WTC11 (cell line): ENCODE measurements at regions not wholly inside any gene's neighbourhood (a gene's known extent, or its start where the extent isn't known, plus 50 kb on each side); places are given as distances from the start of the nearest gene placed in this dataset.
A peak's percentile ranks its signal among the peaks of the same experiment; 100 is the strongest.

Experiments used
- ATAC-seq: fragments of 200-7000 bp; cut with Tn5 transposase; 2 replicates; pipeline ENCODE4 v1.10.0; 2021; ENCODE audit warnings: mild to moderate bottlenecking, moderate library complexity
- CTCF ChIA-PET: fragments of 300-600 bp; sonication (Branson Sonifier 250); formaldehyde crosslinking; loops from one replicate; lab custom pipeline; 2021; ENCODE audit warnings: antibody characterized with exemption; lab: Charles Lee
- POLR2A ChIA-PET: fragments of 350-600 bp; sonication (Branson Sonifier 250); formaldehyde crosslinking; loops from one replicate; lab custom pipeline; 2021; ENCODE audit warnings: antibody characterized with exemption; lab: Charles Lee
- DNase-seq: peaks from one replicate; pipeline ENCODE4 v3.0.0; 2021; ENCODE audit warnings: low spot score
- H3K27ac Mint-ChIP-seq: 2 replicates; pipeline ENCODE4 v1.8.0; 2021; ENCODE audit warnings: mixed read lengths
- H3K27me3 Mint-ChIP-seq: 2 replicates; pipeline ENCODE4 v1.8.0; 2021; ENCODE audit warnings: low read depth, mild to moderate bottlenecking, moderate library complexity, mixed read lengths
- H3K36me3 Mint-ChIP-seq: 2 replicates; pipeline ENCODE4 v1.8.0; 2021; ENCODE audit warnings: mixed read lengths
- H3K4me1 Mint-ChIP-seq: 2 replicates; pipeline ENCODE4 v1.8.0; 2022; ENCODE audit warnings: mixed read lengths
- H3K4me3 Mint-ChIP-seq: 2 replicates; pipeline ENCODE4 v1.8.0; 2021; ENCODE audit warnings: mild to moderate bottlenecking, moderate library complexity, mixed read lengths
- H3K9me3 Mint-ChIP-seq: 2 replicates; pipeline ENCODE4 v1.8.0; 2021; ENCODE audit warnings: mixed read lengths
- ELF4 ChIP-seq: sonication (generic); formaldehyde crosslinking; IDR thresholded peaks from 2 replicates; pipeline ENCODE4 v1.8.1; 2022; ENCODE audit warnings: low read depth, mild to moderate bottlenecking, moderate library complexity, missing genetic modification reagents
- GABPB1 ChIP-seq: sonication (generic); formaldehyde crosslinking; IDR thresholded peaks from 2 replicates; pipeline ENCODE4 v1.8.1; 2023; ENCODE audit warnings: mild to moderate bottlenecking, missing genetic modification reagents
- GTF2I ChIP-seq: fragments of 250-450 bp; sonication (Bioruptor Pico); conservative IDR thresholded peaks from 2 replicates; pipeline ENCODE4 v1.4.0; 2021; ENCODE audit warnings: mild to moderate bottlenecking
- MXD4 ChIP-seq: fragments of 250-450 bp; sonication (Bioruptor Pico); IDR thresholded peaks from 2 replicates; pipeline ENCODE4 v1.8.0; 2021; ENCODE audit warnings: mild to moderate bottlenecking, moderate library complexity, borderline replicate concordance
- NR1H2 ChIP-seq: sonication (generic); formaldehyde crosslinking; IDR thresholded peaks from 2 replicates; pipeline ENCODE4 v1.9.0; 2021; ENCODE audit warnings: mild to moderate bottlenecking, moderate library complexity, missing genetic modification reagents
- SMAD4 ChIP-seq: sonication (generic); formaldehyde crosslinking; IDR thresholded peaks from 2 replicates; pipeline ENCODE4 v1.8.0; 2022; ENCODE audit warnings: mild to moderate bottlenecking, missing genetic modification reagents
- TEAD1 ChIP-seq: sonication (generic); formaldehyde crosslinking; IDR thresholded peaks from 2 replicates; pipeline ENCODE4 v1.8.0; 2022; ENCODE audit warnings: mild to moderate bottlenecking, missing genetic modification reagents
- ZBTB21 ChIP-seq: sonication (generic); formaldehyde crosslinking; IDR thresholded peaks from 2 replicates; pipeline ENCODE4 v1.8.1; 2023; ENCODE audit warnings: mild to moderate bottlenecking, missing genetic modification reagents, borderline replicate concordance
- ZNF263 ChIP-seq: sonication (generic); formaldehyde crosslinking; IDR thresholded peaks from 2 replicates; pipeline ENCODE4 v1.8.1; 2022; ENCODE audit warnings: low read depth, mild to moderate bottlenecking, moderate library complexity, missing genetic modification reagents
- ZNF423 ChIP-seq: fragments of 250-450 bp; sonication (Bioruptor Pico); IDR thresholded peaks from 2 replicates; pipeline ENCODE4 v2.1.2; 2022; ENCODE audit warnings: mild to moderate bottlenecking, moderate library complexity
- TF ChIP-seq, protein P1 (sequence below): sonication (generic); formaldehyde crosslinking; conservative IDR thresholded peaks from 2 replicates; pipeline ENCODE4 v1.8.1; 2022; ENCODE audit warnings: mild to moderate bottlenecking, missing genetic modification reagents
- TF ChIP-seq, protein P2 (sequence below): sonication (generic); formaldehyde crosslinking; IDR thresholded peaks from 2 replicates; pipeline ENCODE4 v1.8.1; 2022; ENCODE audit warnings: low read depth, missing genetic modification reagents, borderline replicate concordance
- TF ChIP-seq, protein P3 (sequence below): fragments of 200-600 bp; IDR thresholded peaks from 2 replicates; pipeline ENCODE4 v1.8.0; 2022; ENCODE audit warnings: antibody characterized with exemption
- TF ChIP-seq, protein P4 (sequence below): sonication (generic); formaldehyde crosslinking; IDR thresholded peaks from 2 replicates; pipeline ENCODE4 v1.8.1; 2022; ENCODE audit warnings: mild to moderate bottlenecking, moderate library complexity, missing genetic modification reagents
- TF ChIP-seq, protein P5 (sequence below): sonication (generic); formaldehyde crosslinking; IDR thresholded peaks from 2 replicates; pipeline ENCODE4 v1.8.0; 2023; ENCODE audit warnings: mild to moderate bottlenecking, missing genetic modification reagents
- TF ChIP-seq, protein P6 (sequence below): sonication (generic); formaldehyde crosslinking; IDR thresholded peaks from 2 replicates; pipeline ENCODE4 v1.8.0; 2022; ENCODE audit warnings: missing genetic modification reagents

DNA sequence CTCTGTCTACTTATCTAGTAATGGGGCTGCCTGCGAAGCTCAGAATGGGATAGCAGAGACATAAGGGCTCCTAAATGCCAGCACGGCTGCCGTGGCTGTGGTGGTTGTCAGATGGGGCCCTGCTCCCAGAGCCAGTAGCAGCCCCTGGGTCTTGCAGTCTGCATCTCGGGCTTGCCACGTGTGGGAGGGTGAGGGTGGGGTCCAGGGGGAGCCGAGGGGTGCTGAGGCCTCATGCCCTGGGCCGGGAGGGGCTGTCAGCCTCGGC is 88.8 kb upstream of the GSE1 start:
- CTCF ChIA-PET, result interaction anchor here (1.2 to 2.0 kb wide), 9 partner anchors 9 to 193 kb away, joined by 3 to 14 read pairs (median 6); no protein-coding TSS in a partner anchor

DNA sequence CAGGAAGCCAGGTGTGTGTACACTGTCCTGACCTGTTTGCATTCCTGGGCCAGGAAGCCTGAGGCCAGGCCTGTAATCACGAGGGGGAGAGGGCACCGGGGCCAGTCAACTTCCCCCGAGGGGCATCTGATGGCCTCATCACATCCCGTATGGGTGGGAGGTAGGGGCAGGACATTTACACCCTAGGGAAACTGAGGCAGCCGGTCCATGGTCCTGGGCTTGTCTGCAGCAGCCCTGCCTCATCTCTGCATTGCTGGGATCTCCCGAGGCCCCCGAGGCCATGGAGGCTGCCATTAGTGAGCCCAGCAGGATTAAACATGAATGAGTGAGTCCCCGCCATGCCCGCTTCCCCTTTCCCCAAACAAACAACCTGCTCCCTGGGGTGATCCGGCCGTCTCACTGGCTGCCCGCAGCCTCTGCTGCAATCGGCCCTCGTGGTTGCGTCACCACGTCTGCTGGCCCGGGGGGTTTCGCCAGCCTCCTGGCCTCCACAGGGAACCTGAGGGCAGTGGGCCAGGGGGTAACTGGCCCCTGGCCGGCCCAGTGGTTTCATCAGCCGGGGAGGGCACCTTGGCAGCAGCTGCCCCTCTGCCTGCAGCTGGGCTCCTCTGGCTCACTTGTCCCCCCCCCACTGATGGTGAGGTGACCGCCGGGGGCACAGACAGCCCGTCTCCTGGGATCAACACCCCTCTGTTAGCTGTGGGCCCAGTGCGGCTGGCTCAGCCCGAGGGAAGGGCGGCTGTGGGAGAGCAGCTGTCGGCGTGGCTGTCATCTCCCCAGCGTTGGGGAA is 88.3 kb upstream of the GSE1 start:
- ChIA-PET CTCF (interaction anchor here (0.7 to 2.6 kb wide), 17 partner anchors 12 to 228 kb away, joined by 3 to 14 read pairs (median 5); no protein-coding TSS in a partner anchor), POLR2A (no interaction called here)
- Mint-ChIP-seq H3K9me3 (no peaks in the 10 kb centered on the region), H3K27ac (no peak overlapping the region), H3K4me3 (no peak overlapping the region), H3K36me3 (no peaks in the 10 kb centered on the region), H3K27me3 (no peaks in the 10 kb centered on the region), H3K4me1 (peaks cover 45% of the 10 kb centered on the region)
- DNase-seq (no peak), ATAC-seq (no peak)
- TF ChIP-seq GTF2I (CRISPR knock-in tag), result no peak
- TF ChIP-seq TEAD1 (CRISPR knock-in tag), result no peak
- TF ChIP-seq, protein P1, sequence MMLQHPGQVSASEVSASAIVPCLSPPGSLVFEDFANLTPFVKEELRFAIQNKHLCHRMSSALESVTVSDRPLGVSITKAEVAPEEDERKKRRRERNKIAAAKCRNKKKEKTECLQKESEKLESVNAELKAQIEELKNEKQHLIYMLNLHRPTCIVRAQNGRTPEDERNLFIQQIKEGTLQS (CRISPR knock-in tag), result no peak; the same call in 1 of the 2 replicates
- peak; percentile 81 for TF ChIP-seq ZNF423
- no peak for TF ChIP-seq ELF4 (CRISPR knock-in tag)
- TF ChIP-seq SMAD4 (CRISPR knock-in tag), result no peak
- TF ChIP-seq ZNF263 (CRISPR knock-in tag), result no peak
- TF ChIP-seq, protein P2, sequence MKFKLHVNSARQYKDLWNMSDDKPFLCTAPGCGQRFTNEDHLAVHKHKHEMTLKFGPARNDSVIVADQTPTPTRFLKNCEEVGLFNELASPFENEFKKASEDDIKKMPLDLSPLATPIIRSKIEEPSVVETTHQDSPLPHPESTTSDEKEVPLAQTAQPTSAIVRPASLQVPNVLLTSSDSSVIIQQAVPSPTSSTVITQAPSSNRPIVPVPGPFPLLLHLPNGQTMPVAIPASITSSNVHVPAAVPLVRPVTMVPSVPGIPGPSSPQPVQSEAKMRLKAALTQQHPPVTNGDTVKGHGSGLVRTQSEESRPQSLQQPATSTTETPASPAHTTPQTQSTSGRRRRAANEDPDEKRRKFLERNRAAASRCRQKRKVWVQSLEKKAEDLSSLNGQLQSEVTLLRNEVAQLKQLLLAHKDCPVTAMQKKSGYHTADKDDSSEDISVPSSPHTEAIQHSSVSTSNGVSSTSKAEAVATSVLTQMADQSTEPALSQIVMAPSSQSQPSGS (CRISPR knock-in tag), result no peak
- TF ChIP-seq ZBTB21 (CRISPR knock-in tag), result no peak
- peak; percentile 100 for TF ChIP-seq GABPB1 (CRISPR knock-in tag)
- TF ChIP-seq, protein P3, sequence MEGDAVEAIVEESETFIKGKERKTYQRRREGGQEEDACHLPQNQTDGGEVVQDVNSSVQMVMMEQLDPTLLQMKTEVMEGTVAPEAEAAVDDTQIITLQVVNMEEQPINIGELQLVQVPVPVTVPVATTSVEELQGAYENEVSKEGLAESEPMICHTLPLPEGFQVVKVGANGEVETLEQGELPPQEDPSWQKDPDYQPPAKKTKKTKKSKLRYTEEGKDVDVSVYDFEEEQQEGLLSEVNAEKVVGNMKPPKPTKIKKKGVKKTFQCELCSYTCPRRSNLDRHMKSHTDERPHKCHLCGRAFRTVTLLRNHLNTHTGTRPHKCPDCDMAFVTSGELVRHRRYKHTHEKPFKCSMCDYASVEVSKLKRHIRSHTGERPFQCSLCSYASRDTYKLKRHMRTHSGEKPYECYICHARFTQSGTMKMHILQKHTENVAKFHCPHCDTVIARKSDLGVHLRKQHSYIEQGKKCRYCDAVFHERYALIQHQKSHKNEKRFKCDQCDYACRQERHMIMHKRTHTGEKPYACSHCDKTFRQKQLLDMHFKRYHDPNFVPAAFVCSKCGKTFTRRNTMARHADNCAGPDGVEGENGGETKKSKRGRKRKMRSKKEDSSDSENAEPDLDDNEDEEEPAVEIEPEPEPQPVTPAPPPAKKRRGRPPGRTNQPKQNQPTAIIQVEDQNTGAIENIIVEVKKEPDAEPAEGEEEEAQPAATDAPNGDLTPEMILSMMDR, result no peak
- TF ChIP-seq MXD4, result no peak
- no peak for TF ChIP-seq NR1H2
- TF ChIP-seq, protein P4, sequence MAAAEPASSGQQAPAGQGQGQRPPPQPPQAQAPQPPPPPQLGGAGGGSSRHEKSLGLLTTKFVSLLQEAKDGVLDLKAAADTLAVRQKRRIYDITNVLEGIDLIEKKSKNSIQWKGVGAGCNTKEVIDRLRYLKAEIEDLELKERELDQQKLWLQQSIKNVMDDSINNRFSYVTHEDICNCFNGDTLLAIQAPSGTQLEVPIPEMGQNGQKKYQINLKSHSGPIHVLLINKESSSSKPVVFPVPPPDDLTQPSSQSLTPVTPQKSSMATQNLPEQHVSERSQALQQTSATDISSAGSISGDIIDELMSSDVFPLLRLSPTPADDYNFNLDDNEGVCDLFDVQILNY (CRISPR knock-in tag), result no peak
- TF ChIP-seq, protein P5, sequence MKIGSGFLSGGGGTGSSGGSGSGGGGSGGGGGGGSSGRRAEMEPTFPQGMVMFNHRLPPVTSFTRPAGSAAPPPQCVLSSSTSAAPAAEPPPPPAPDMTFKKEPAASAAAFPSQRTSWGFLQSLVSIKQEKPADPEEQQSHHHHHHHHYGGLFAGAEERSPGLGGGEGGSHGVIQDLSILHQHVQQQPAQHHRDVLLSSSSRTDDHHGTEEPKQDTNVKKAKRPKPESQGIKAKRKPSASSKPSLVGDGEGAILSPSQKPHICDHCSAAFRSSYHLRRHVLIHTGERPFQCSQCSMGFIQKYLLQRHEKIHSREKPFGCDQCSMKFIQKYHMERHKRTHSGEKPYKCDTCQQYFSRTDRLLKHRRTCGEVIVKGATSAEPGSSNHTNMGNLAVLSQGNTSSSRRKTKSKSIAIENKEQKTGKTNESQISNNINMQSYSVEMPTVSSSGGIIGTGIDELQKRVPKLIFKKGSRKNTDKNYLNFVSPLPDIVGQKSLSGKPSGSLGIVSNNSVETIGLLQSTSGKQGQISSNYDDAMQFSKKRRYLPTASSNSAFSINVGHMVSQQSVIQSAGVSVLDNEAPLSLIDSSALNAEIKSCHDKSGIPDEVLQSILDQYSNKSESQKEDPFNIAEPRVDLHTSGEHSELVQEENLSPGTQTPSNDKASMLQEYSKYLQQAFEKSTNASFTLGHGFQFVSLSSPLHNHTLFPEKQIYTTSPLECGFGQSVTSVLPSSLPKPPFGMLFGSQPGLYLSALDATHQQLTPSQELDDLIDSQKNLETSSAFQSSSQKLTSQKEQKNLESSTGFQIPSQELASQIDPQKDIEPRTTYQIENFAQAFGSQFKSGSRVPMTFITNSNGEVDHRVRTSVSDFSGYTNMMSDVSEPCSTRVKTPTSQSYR, result no peak

More for the DNA sequence above, 88.8 kb upstream of the GSE1 start:
- H3K27me3 Mint-ChIP-seq, result no peaks in the 10 kb centered on the region
- TF ChIP-seq, protein P6, sequence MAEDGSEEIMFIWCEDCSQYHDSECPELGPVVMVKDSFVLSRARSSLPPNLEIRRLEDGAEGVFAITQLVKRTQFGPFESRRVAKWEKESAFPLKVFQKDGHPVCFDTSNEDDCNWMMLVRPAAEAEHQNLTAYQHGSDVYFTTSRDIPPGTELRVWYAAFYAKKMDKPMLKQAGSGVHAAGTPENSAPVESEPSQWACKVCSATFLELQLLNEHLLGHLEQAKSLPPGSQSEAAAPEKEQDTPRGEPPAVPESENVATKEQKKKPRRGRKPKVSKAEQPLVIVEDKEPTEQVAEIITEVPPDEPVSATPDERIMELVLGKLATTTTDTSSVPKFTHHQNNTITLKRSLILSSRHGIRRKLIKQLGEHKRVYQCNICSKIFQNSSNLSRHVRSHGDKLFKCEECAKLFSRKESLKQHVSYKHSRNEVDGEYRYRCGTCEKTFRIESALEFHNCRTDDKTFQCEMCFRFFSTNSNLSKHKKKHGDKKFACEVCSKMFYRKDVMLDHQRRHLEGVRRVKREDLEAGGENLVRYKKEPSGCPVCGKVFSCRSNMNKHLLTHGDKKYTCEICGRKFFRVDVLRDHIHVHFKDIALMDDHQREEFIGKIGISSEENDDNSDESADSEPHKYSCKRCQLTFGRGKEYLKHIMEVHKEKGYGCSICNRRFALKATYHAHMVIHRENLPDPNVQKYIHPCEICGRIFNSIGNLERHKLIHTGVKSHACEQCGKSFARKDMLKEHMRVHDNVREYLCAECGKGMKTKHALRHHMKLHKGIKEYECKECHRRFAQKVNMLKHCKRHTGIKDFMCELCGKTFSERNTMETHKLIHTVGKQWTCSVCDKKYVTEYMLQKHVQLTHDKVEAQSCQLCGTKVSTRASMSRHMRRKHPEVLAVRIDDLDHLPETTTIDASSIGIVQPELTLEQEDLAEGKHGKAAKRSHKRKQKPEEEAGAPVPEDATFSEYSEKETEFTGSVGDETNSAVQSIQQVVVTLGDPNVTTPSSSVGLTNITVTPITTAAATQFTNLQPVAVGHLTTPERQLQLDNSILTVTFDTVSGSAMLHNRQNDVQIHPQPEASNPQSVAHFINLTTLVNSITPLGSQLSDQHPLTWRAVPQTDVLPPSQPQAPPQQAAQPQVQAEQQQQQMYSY (CRISPR knock-in tag), result no peak
- no peak overlapping the region for H3K27ac Mint-ChIP-seq
- ATAC-seq (no peak), DNase-seq (no peak)
- 0 out of 2 replicates have a peak, but pooled peaks cover 3% of the 10 kb centered on the region for H3K36me3 Mint-ChIP-seq
- POLR2A ChIA-PET, result interaction anchor here (1.2 kb wide), 1 partner anchor 29 kb away, joined by 3 read pairs; no protein-coding TSS in a partner anchor
- H3K9me3 Mint-ChIP-seq, result peaks cover 5% of the 10 kb centered on the region
- H3K4me1 Mint-ChIP-seq, result peaks cover 45% of the 10 kb centered on the region
- no peak overlapping the region for H3K4me3 Mint-ChIP-seq
